ENCODE measurements at regions not wholly inside any gene's neighbourhood (a gene's known extent, or its start where the extent isn't known, plus 50 kb on each side); places are given as distances from the start of the nearest gene placed in this dataset.

- Histone ChIP-seq H3K27ac (ENCODE audit: low read depth in 2 of 2, low read length in 1 of 2) (no peak overlapping the region), H3K36me3 (replicated peaks in 1 of 2; ENCODE audit: control insufficient read depth in 1 of 2, insufficient read depth in 2 of 2, low read length in 1 of 2) (peaks cover 0 to 4% of the 10 kb centered on the region in 2 experiments), H3K9me2 (no peaks in the 10 kb centered on the region), H4K20me1 (ENCODE audit: insufficient read depth) (no peaks in the 10 kb centered on the region), H3K79me2 (ENCODE audit: insufficient read depth) (no peaks in the 10 kb centered on the region), H3F3A (replicated peaks; ENCODE audit: insufficient read depth) (no peaks in the 10 kb centered on the region), H3K4me2 (no peak overlapping the region), H3K9me3 (no peaks in the 10 kb centered on the region), H3K27me3 (ENCODE audit: insufficient read depth) (no peaks in the 10 kb centered on the region), H2AFZ (ENCODE audit: low read depth) (no peak overlapping the region), H3K9ac (no peak overlapping the region), H3K4me1 (ENCODE audit: control insufficient read depth in 1 of 2, insufficient read depth in 2 of 2, low read depth in 1 of 2, low read length in 1 of 2) (peaks cover 0 to 2% of the 10 kb centered on the region in 2 experiments; a peak in 1 of 4 replicates), H3K4me3 (ENCODE audit: low read depth in 2 of 2, low read length in 1 of 2) (no peak overlapping the region)
- DNase-seq: no peak
- WGBS (ENCODE audit: low lambda C conversion rate): 60% methylated on average over 1 of the region's 1 CpG
- TF ChIP-seq POLR2AphosphoS5 (IDR thresholded peaks at IDR 0.05; ENCODE audit: low read depth, low read length) (no peak), NFIC (IDR thresholded peaks at IDR 0.05; ENCODE audit: borderline replicate concordance) (no peak), JUND (IDR thresholded peaks at IDR 0.05) (no peak), TAF1 (IDR thresholded peaks at IDR 0.05; ENCODE audit: borderline replicate concordance, low read depth, low read length) (no peak), REST (IDR thresholded peaks at IDR 0.05; ENCODE audit: low read depth, low read length) (no peak), MAX (IDR thresholded peaks at IDR 0.05; ENCODE audit: low read depth) (no peak), RFX5 (IDR thresholded peaks at IDR 0.05; ENCODE audit: low read length) (no peak), TEAD4 (IDR thresholded peaks at IDR 0.05; ENCODE audit: borderline replicate concordance, insufficient read depth) (no peak), FOXM1 (IDR thresholded peaks at IDR 0.05; ENCODE audit: low read depth) (no peak), FOSL2 (IDR thresholded peaks at IDR 0.05; ENCODE audit: borderline replicate concordance, low read depth) (no peak), GATA2 (CRISPR knock-in tag; IDR thresholded peaks at IDR 0.05) (no peak), GABPA (IDR thresholded peaks at IDR 0.05; ENCODE audit: low read depth) (no peak)
- POLR2A ChIA-PET: no interaction called here
- CTCF ChIA-PET: interaction anchor here (0.5 to 0.9 kb wide), 2 partner anchors 781 to 1568 kb away, joined by 3 read pairs; no protein-coding TSS in a partner anchor
Observed at GRCh38 chr2:65647249-65647842, 214.9 kb upstream of the SPRED2 start.

- WGBS (ENCODE audit: low lambda C conversion rate): 71% methylated on average over 8 of the region's 8 CpGs
- no peaks in the 10 kb centered on the region for H3K27me3 ChIP-seq (ENCODE audit: insufficient read depth)
- no peak overlapping the region for H3K4me2 ChIP-seq
- H4K20me1 ChIP-seq (ENCODE audit: insufficient read depth): no peaks in the 10 kb centered on the region
- no peak overlapping the region for H3K27ac ChIP-seq (ENCODE audit: low read depth in 2 of 2, low read length in 1 of 2)
- no peak overlapping the region for H2AFZ ChIP-seq (ENCODE audit: low read depth)
- H3F3A ChIP-seq (replicated peaks; ENCODE audit: insufficient read depth): no peaks in the 10 kb centered on the region
- H3K9me2 ChIP-seq: no peaks in the 10 kb centered on the region
- DNase-seq: no peak
- ChIA-PET CTCF (interaction anchor here (0.8 to 2.1 kb wide), 25 partner anchors 10 to 1997 kb away, joined by 3 to 16 read pairs (median 4); partner anchors contain the start of gene MEIS1), POLR2A (interaction anchor here (0.7 to 1.0 kb wide), 2 partner anchors 794 to 1468 kb away, joined by 3 to 7 read pairs; partner anchors contain the start of gene MEIS1)
- H3K4me3 ChIP-seq (ENCODE audit: low read depth in 2 of 2, low read length in 1 of 2): no peak overlapping the region
- peaks cover 0 to 5% of the 10 kb centered on the region in 2 experiments; a peak in 2 of 4 replicates for H3K4me1 ChIP-seq (ENCODE audit: control insufficient read depth in 1 of 2, insufficient read depth in 2 of 2, low read depth in 1 of 2, low read length in 1 of 2)
- no peaks in the 10 kb centered on the region for H3K79me2 ChIP-seq (ENCODE audit: insufficient read depth)
- H3K9me3 ChIP-seq: no peaks in the 10 kb centered on the region
- H3K9ac ChIP-seq: no peak overlapping the region
- no peaks in the 10 kb centered on the region for H3K36me3 ChIP-seq (replicated peaks in 1 of 2; ENCODE audit: control insufficient read depth in 1 of 2, insufficient read depth in 2 of 2, low read length in 1 of 2)
- no peak for TF ChIP-seq NRF1 (IDR thresholded peaks at IDR 0.05; ENCODE audit: low read depth, low read length)
- TF ChIP-seq ELF1 (IDR thresholded peaks at IDR 0.05): no peak
- TF ChIP-seq CHD2 (IDR thresholded peaks at IDR 0.05; ENCODE audit: low read length, partially characterized antibody): no peak
- TF ChIP-seq SIN3A (IDR thresholded peaks at IDR 0.05; ENCODE audit: borderline replicate concordance, low read depth, low read length): no peak
- TF ChIP-seq RFX5 (IDR thresholded peaks at IDR 0.05; ENCODE audit: low read length): no peak
- no peak for TF ChIP-seq TAF1 (IDR thresholded peaks at IDR 0.05; ENCODE audit: borderline replicate concordance, low read depth, low read length)
- TF ChIP-seq FOXM1 (IDR thresholded peaks at IDR 0.05; ENCODE audit: low read depth): no peak
- no peak for TF ChIP-seq POLR2AphosphoS5 (IDR thresholded peaks at IDR 0.05; ENCODE audit: low read depth, low read length)
- no peak for TF ChIP-seq RXRA (IDR thresholded peaks at IDR 0.05; ENCODE audit: borderline replicate concordance, low read depth)
- no peak for TF ChIP-seq GATA2 (CRISPR knock-in tag; IDR thresholded peaks at IDR 0.05)
- no peak for TF ChIP-seq FOXJ3 (CRISPR knock-in tag; IDR thresholded peaks at IDR 0.05)
- no peak for TF ChIP-seq REST (IDR thresholded peaks at IDR 0.05; ENCODE audit: low read depth, low read length)
Observed at GRCh38 chr2:65640793-65641103, 208.3 kb upstream of the SPRED2 start.
